Neural progenitor cell (in vitro differentiated cells): ENCODE measurements at regions not wholly inside any gene's neighbourhood (a gene's known extent, or its start where the extent isn't known, plus 50 kb on each side); places are given as distances from the start of the nearest gene placed in this dataset.

Source experiments
- DNase-seq: peaks from one replicate; pipeline ENCODE4 v3.0.0-alpha.2; 2016; ENCODE audit warnings: low spot score
- H2AFZ ChIP-seq: fragments of 200-600 bp; sonication (generic); replicated peaks from 2 replicates; pipeline ENCODE4 v1.6.1; 2016; ENCODE audit warnings: antibody characterized with exemption
- H3F3A ChIP-seq: fragments of 200-600 bp; sonication (generic); 2 replicates; pipeline ENCODE4 v1.6.1; 2016; ENCODE audit warnings: antibody characterized with exemption, low read depth
- H3K27ac ChIP-seq: fragments of 200-600 bp; sonication (generic); 2 replicates; pipeline ENCODE4 v1.5.1; 2016; ENCODE audit warnings: mild to moderate bottlenecking
- H3K27me3 ChIP-seq: fragments of 200-600 bp; sonication (generic); 2 replicates; pipeline ENCODE4 v1.6.1; 2016; ENCODE audit warnings: mild to moderate bottlenecking, moderate library complexity
- H3K36me3 ChIP-seq: fragments of 200-600 bp; sonication (generic); 2 replicates; pipeline ENCODE4 v1.5.1; 2016
- H3K4me1 ChIP-seq: fragments of 200-600 bp; sonication (generic); 2 replicates; pipeline ENCODE4 v1.6.1; 2016; ENCODE audit warnings: mixed run types
- H3K4me2 ChIP-seq: fragments of 200-600 bp; sonication (generic); 2 replicates; pipeline ENCODE4 v1.6.1; 2016
- H3K4me3 ChIP-seq: fragments of 200-600 bp; sonication (generic); 2 replicates; pipeline ENCODE4 v1.5.1; 2016
- H3K79me2 ChIP-seq: fragments of 200-600 bp; sonication (generic); 2 replicates; pipeline ENCODE4 v1.6.1; 2016; ENCODE audit warnings: low read depth
- H3K9ac ChIP-seq: fragments of 200-600 bp; sonication (generic); 2 replicates; pipeline ENCODE4 v1.6.1; 2016
- H3K9me3 ChIP-seq: fragments of 200-600 bp; sonication (generic); 2 replicates; pipeline ENCODE4 v1.5.1; 2016; ENCODE audit warnings: low read depth
- H4K20me1 ChIP-seq: fragments of 200-600 bp; sonication (generic); 2 replicates; pipeline ENCODE4 v1.6.1; 2016; ENCODE audit warnings: low read depth
- H3K27ac Mint-ChIP-seq: 3 replicates; pipeline ENCODE4 v1.8.0; 2021; ENCODE audit warnings: mixed read lengths
- H3K27me3 Mint-ChIP-seq: 2 replicates; pipeline ENCODE4 v1.8.0; 2022; ENCODE audit warnings: low read depth, mild to moderate bottlenecking, inconsistent platforms, moderate library complexity, mixed read lengths; ENCODE audit not compliant: insufficient read depth
- H3K36me3 Mint-ChIP-seq: 3 replicates; pipeline ENCODE4 v1.8.0; 2021; ENCODE audit warnings: mixed read lengths
- H3K4me1 Mint-ChIP-seq: 3 replicates; pipeline ENCODE4 v1.8.0; 2021; ENCODE audit warnings: mixed read lengths
- H3K4me3 Mint-ChIP-seq: 3 replicates; pipeline ENCODE4 v1.8.0; 2021; ENCODE audit warnings: mild to moderate bottlenecking, moderate library complexity, mixed read lengths
- H3K9me3 Mint-ChIP-seq: 3 replicates; pipeline ENCODE4 v1.8.0; 2020; ENCODE audit warnings: mixed read lengths
- CTCF ChIP-seq: fragments of 200-600 bp; sonication (generic); IDR thresholded peaks from 2 replicates; pipeline ENCODE4 v1.5.1; 2017; ENCODE audit warnings: antibody characterized with exemption, mild to moderate bottlenecking
- EZH2 ChIP-seq: fragments of 200-600 bp; sonication (generic); IDR thresholded peaks from 2 replicates; pipeline ENCODE4 v1.6.1; 2017; ENCODE audit warnings: antibody characterized with exemption, mild to moderate bottlenecking, moderate library complexity
- EZH2phosphoT487 ChIP-seq: fragments of 200-600 bp; sonication (generic); IDR thresholded peaks from 2 replicates; pipeline ENCODE4 v1.6.1; 2017; ENCODE audit warnings: antibody characterized with exemption

- Mint-ChIP-seq H3K27me3 (peaks cover 14% of the 10 kb centered on the region), H3K9me3 (no peaks in the 10 kb centered on the region), H3K36me3 (no peaks in the 10 kb centered on the region), H3K4me3 (no peak overlapping the region), H3K27ac (no peak overlapping the region), H3K4me1 (peaks cover 20% of the 10 kb centered on the region)
- Histone ChIP-seq H3K9me3 (no peaks in the 10 kb centered on the region), H3K79me2 (no peaks in the 10 kb centered on the region), H3K27ac (no peak overlapping the region), H3K4me2 (no peak overlapping the region), H3K4me1 (no peaks in the 10 kb centered on the region), H3K36me3 (no peaks in the 10 kb centered on the region), H3K27me3 (no peaks in the 10 kb centered on the region), H4K20me1 (no peaks in the 10 kb centered on the region), H3K4me3 (no peak overlapping the region), H3K9ac (no peak overlapping the region), H2AFZ (no peak overlapping the region), H3F3A (no peaks in the 10 kb centered on the region)
- no peak for DNase-seq
- no peak for TF ChIP-seq CTCF
- TF ChIP-seq EZH2phosphoT487: no peak
- no peak for TF ChIP-seq EZH2
Measured at GRCh38 chr22:49646876-49647275, 180.8 kb downstream of the BRD1 start.

- H3K27ac ChIP-seq: no peak overlapping the region
- no peaks in the 10 kb centered on the region for H3K36me3 ChIP-seq
- Mint-ChIP-seq H3K36me3 (no peaks in the 10 kb centered on the region), H3K27ac (no peak overlapping the region), H3K4me1 (peaks cover 19% of the 10 kb centered on the region), H3K27me3 (peaks cover 16% of the 10 kb centered on the region), H3K4me3 (no peak overlapping the region), H3K9me3 (no peaks in the 10 kb centered on the region)
- H3K9me3 ChIP-seq: no peaks in the 10 kb centered on the region
- H3K4me1 ChIP-seq: no peaks in the 10 kb centered on the region
- no peaks in the 10 kb centered on the region for H3K27me3 ChIP-seq
- no peak overlapping the region for H2AFZ ChIP-seq
- no peaks in the 10 kb centered on the region for H4K20me1 ChIP-seq
- H3K79me2 ChIP-seq: no peaks in the 10 kb centered on the region
- no peak overlapping the region for H3K4me2 ChIP-seq
- no peaks in the 10 kb centered on the region for H3F3A ChIP-seq
- no peak for DNase-seq
- no peak overlapping the region for H3K9ac ChIP-seq
- TF ChIP-seq EZH2phosphoT487 (no peak), EZH2 (no peak), CTCF (no peak)
- no peak overlapping the region for H3K4me3 ChIP-seq
Measured at GRCh38 chr22:49645791-49646550, 181.7 kb downstream of the BRD1 start.

GRCh38 chr22:49645257-49645656 is 182.4 kb downstream of the BRD1 start:
- Histone ChIP-seq H3K79me2 (no peaks in the 10 kb centered on the region), H3K9me3 (no peaks in the 10 kb centered on the region), H3K4me1 (no peaks in the 10 kb centered on the region), H3K36me3 (no peaks in the 10 kb centered on the region), H2AFZ (no peak overlapping the region), H3K9ac (no peak overlapping the region), H3F3A (no peaks in the 10 kb centered on the region), H3K27ac (no peak overlapping the region), H3K4me3 (no peak overlapping the region), H3K4me2 (no peak overlapping the region), H4K20me1 (no peaks in the 10 kb centered on the region), H3K27me3 (no peaks in the 10 kb centered on the region)
- Mint-ChIP-seq H3K9me3 (no peaks in the 10 kb centered on the region), H3K4me1 (peaks cover 12% of the 10 kb centered on the region), H3K27me3 (peaks cover 15% of the 10 kb centered on the region), H3K27ac (no peak overlapping the region), H3K4me3 (no peak overlapping the region), H3K36me3 (no peaks in the 10 kb centered on the region)
- DNase-seq: no peak
- TF ChIP-seq CTCF: no peak
- TF ChIP-seq EZH2phosphoT487: no peak
- TF ChIP-seq EZH2: no peak
